Stomach (tissue), 8 donors: ENCODE measurements at regions not wholly inside any gene's neighbourhood (a gene's known extent, or its start where the extent isn't known, plus 50 kb on each side); places are given as distances from the start of the nearest gene placed in this dataset.

ENCODE experiments used
- DNase-seq, 2 donors: peaks; one replicate each; pipeline versions ENCODE4 v3.0.0 to v3.0.0-alpha.2; 2013 to 2019
- H3K27ac ChIP-seq, 5 donors: fragments of 200-600 bp in 4 of 5; sonication (generic) in 4 of 5; one replicate each; pipeline ENCODE4 v1.5.1; 2013 to 2019; ENCODE audit warnings: mild to moderate bottlenecking in 1 of 5, moderate library complexity in 1 of 5
- H3K27me3 ChIP-seq, 3 donors: fragments of 200-600 bp; sonication (generic); one replicate each; pipeline ENCODE4 v1.5.1; 2017 to 2019; ENCODE audit warnings: mixed run types in 1 of 3
- H3K36me3 ChIP-seq, 4 donors: fragments of 200-600 bp; sonication (generic); 1 replicate in 3 of 4; 2 replicates in 1 of 4; pipeline ENCODE4 v1.5.1; 2016 to 2019
- H3K4me1 ChIP-seq, 4 donors: fragments of 200-600 bp; sonication (generic); one replicate each; pipeline ENCODE4 v1.5.1; 2016 to 2019
- H3K4me3 ChIP-seq, 4 donors: fragments of 200-600 bp; sonication (generic) in 3 of 4; one replicate each; pipeline ENCODE4 v1.5.1; 2016 to 2019; ENCODE audit warnings: mild to moderate bottlenecking in 1 of 4
- H3K9me3 ChIP-seq, 4 donors: fragments of 200-600 bp; sonication (generic); one replicate each; pipeline ENCODE4 v1.5.1; 2016 to 2019
- EP300 ChIP-seq: sonication (generic); formaldehyde crosslinking; IDR thresholded peaks from one replicate; pipeline ENCODE4 v1.6.1; 2017; ENCODE audit warnings: antibody characterized with exemption
- POLR2A ChIP-seq, 4 donors: fragments of 450-650 bp; IDR thresholded peaks; one replicate each; pipeline ENCODE4 v1.6.1; 2016; ENCODE audit warnings: antibody characterized with exemption in 4 of 4, control low read depth in 2 of 4, mild to moderate bottlenecking in 1 of 4, moderate library complexity in 1 of 4
- POLR2AphosphoS5 ChIP-seq, 3 donors: sonication (generic); formaldehyde crosslinking; IDR thresholded peaks; one replicate each; pipeline ENCODE4 v1.6.1; 2016; ENCODE audit warnings: antibody characterized with exemption in 3 of 3
- WGBS, 5 donors: extraction: QIAGEN DNeasy Blood & Tissue Kit in 3 of 5; methylation state at CpG; one replicate each; pipeline versions ENCODE4 v1.1.5 to v1.1.7; 2013 to 2018; 5-methylcytosine and 5-hydroxymethylcytosine counted together
- intact Hi-C: fragments of 100-400 bp; cut with DNase I; formaldehyde crosslinking; loops from one replicate; pipeline ENCODE4 v1.15.1; 2023; ENCODE audit warnings: low total_unique reads
- TF ChIP-seq, protein P1 (sequence below), 7 experiments: fragments of 450-650 bp in 4 of 7; fragments of 200-600 bp in 3 of 7; sonication (generic) in 3 of 7; IDR thresholded peaks; one replicate each; pipeline ENCODE4 v1.5.1; 2016 to 2019; ENCODE audit warnings: antibody characterized with exemption in 7 of 7, control low read depth in 2 of 7, mild to moderate bottlenecking in 1 of 7
- donor health status: healthy with polysubstance abuse.
- donor health status: Bipolar disorder and iron deficiency.
- donor health status: healthy.

DNA sequence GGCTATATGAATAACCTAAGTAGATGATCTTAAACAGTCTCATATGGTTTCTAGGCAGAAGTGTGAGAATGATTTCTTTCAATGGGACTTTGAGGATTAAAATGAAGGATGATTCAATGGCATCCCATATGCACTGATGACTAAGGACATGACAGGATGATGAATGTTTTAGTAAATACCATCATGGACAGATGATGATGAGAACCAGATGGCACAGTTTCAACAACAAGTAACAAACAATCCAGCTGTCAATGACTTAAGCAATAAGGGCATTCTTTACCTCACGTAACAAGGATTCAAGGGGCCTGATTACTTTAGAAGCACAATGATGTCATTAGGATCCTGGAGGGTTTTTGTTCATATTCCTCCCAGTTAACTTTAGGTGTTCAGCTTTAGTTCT is 2678.4 kb downstream of the PCDH9 start:
- Histone ChIP-seq H3K27me3 (no peaks in the 10 kb centered on the region), H3K4me1 (no peaks in the 10 kb centered on the region), H3K36me3 (no peaks in the 10 kb centered on the region), H3K4me3 (no peak overlapping the region), H3K9me3 (no peaks in the 10 kb centered on the region), H3K27ac (no peak overlapping the region)
- TF ChIP-seq POLR2AphosphoS5 (IDR thresholded peaks at IDR 0.05) = no peak
- no peak for TF ChIP-seq POLR2A (IDR thresholded peaks at IDR 0.05)
- no peak for TF ChIP-seq EP300
- TF ChIP-seq, protein P1, sequence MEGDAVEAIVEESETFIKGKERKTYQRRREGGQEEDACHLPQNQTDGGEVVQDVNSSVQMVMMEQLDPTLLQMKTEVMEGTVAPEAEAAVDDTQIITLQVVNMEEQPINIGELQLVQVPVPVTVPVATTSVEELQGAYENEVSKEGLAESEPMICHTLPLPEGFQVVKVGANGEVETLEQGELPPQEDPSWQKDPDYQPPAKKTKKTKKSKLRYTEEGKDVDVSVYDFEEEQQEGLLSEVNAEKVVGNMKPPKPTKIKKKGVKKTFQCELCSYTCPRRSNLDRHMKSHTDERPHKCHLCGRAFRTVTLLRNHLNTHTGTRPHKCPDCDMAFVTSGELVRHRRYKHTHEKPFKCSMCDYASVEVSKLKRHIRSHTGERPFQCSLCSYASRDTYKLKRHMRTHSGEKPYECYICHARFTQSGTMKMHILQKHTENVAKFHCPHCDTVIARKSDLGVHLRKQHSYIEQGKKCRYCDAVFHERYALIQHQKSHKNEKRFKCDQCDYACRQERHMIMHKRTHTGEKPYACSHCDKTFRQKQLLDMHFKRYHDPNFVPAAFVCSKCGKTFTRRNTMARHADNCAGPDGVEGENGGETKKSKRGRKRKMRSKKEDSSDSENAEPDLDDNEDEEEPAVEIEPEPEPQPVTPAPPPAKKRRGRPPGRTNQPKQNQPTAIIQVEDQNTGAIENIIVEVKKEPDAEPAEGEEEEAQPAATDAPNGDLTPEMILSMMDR (IDR thresholded peaks at IDR 0.05) = no peak
- intact Hi-C loops = no loop called here
- WGBS, 5 donors = 72 to 84% (median 82%) methylated on average over 1 of the region's 1 CpG
- no peak for DNase-seq

DNA sequence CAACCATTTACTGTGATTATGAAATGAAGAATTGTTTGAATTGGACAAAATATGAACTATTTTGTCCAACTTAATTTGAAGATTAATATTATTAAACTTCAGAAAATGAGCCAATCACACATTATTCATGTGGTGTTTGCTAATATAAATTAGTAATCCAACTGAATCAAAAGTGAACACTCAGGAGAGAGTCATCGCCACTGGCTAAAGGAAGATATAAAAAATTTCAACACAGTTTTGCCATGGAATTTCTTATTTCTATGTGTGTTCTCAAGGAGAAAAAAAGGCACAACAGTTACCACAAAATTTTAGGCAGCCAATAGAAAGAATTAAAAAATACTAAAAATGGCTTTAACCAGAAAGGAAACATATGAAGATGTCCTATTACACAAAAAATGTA is 2683.8 kb downstream of the PCDH9 start:
- intact Hi-C loops = no loop called here
- H3K4me1 ChIP-seq = no peaks in the 10 kb centered on the region
- TF ChIP-seq, protein P1 (IDR thresholded peaks at IDR 0.05) = no peak
- TF ChIP-seq POLR2AphosphoS5 (IDR thresholded peaks at IDR 0.05) (no peak), EP300 (no peak), POLR2A (IDR thresholded peaks at IDR 0.05) (no peak)
- H3K36me3 ChIP-seq = no peaks in the 10 kb centered on the region
- no peaks in the 10 kb centered on the region for H3K27me3 ChIP-seq
- DNase-seq = no peak
- H3K4me3 ChIP-seq = no peak overlapping the region
- H3K27ac ChIP-seq = no peak overlapping the region
- WGBS, 5 donors = 93 to 99% (median 96%) methylated on average over 1 of the region's 1 CpG
- no peaks in the 10 kb centered on the region for H3K9me3 ChIP-seq

DNA sequence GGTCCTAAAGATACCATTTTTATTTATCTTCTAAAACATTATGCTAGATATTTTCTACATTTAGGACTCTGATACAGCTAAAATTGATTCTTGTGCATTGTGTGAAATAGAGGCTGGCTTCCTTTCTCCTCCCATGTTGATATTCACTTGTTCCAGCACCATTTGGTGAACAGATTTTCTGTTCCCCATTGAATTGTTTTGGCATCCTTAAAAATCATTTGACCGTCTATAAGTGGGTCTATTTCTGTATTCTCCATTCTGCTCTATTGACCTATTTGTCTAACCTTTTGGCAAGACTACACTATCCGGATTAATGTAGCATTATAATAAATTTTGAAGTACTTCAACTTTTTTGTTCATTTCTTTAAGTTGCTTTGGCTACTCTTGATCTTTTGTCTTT is 2689.2 kb downstream of the PCDH9 start:
- H3K27ac ChIP-seq = no peak overlapping the region
- no peaks in the 10 kb centered on the region for H3K4me1 ChIP-seq
- WGBS, 5 donors = 52 to 79% (median 60%) methylated on average over 2 of the region's 2 CpGs
- no peak overlapping the region for H3K4me3 ChIP-seq
- intact Hi-C loops = no loop called here
- DNase-seq = no peak
- H3K36me3 ChIP-seq = no peaks in the 10 kb centered on the region
- no peaks in the 10 kb centered on the region for H3K9me3 ChIP-seq
- TF ChIP-seq EP300 (no peak), POLR2A (IDR thresholded peaks at IDR 0.05) (no peak), POLR2AphosphoS5 (IDR thresholded peaks at IDR 0.05) (no peak)
- TF ChIP-seq, protein P1 (IDR thresholded peaks at IDR 0.05) = no peak
- H3K27me3 ChIP-seq = no peaks in the 10 kb centered on the region

DNA sequence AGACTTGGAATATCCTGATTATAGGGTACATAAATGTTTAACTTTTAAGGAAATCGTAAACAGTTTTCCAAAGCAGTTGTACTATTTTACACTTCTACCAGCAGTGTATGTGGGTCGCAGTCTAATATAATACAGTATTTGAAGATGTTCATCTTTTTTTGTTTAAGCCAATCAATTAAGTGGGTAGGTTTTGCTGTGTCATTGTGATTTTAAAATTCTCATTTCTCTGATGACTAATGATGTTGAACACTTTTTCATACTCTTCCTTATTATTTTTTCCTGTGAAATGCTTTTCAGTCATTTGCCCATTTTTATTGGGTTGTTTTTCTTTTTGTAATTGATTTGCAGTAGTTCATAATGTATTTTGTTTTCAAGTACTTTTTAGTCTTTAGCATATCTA is 2689.7 kb downstream of the PCDH9 start:
- DNase-seq = no peak
- H3K4me3 ChIP-seq = no peak overlapping the region
- intact Hi-C loops = no loop called here
- TF ChIP-seq EP300 (no peak), POLR2A (IDR thresholded peaks at IDR 0.05) (no peak), POLR2AphosphoS5 (IDR thresholded peaks at IDR 0.05) (no peak)
- TF ChIP-seq, protein P1 (IDR thresholded peaks at IDR 0.05) = no peak
- WGBS, 5 donors = 87 to 99% (median 95%) methylated on average over 2 of the region's 2 CpGs
- no peaks in the 10 kb centered on the region for H3K36me3 ChIP-seq
- H3K27ac ChIP-seq = no peak overlapping the region
- H3K9me3 ChIP-seq = no peaks in the 10 kb centered on the region
- no peaks in the 10 kb centered on the region for H3K27me3 ChIP-seq
- no peaks in the 10 kb centered on the region for H3K4me1 ChIP-seq
